A673 (cell line): ENCODE measurements at regions not wholly inside any gene's neighbourhood (a gene's known extent, or its start where the extent isn't known, plus 50 kb on each side); places are given as distances from the start of the nearest gene placed in this dataset.

Experiments
- BruUV-seq: library from RNA; stranded (reverse); fragments of 400-500 nt; replicated peaks from 2 replicates; lab custom pipeline; 2021; lab: Mats Ljungman, UMichigan
- CTCF ChIA-PET: fragments of 300-600 bp; sonication (Branson Sonifier 250); formaldehyde crosslinking; loops from one replicate; lab custom pipeline; 2022; ENCODE audit warnings: antibody characterized with exemption; lab: Charles Lee
- POLR2A ChIA-PET: fragments of 300-600 bp; sonication (Branson Sonifier 250); formaldehyde crosslinking; loops from one replicate; lab custom pipeline; 2022; ENCODE audit warnings: antibody characterized with exemption; ENCODE audit not compliant: low non-redundant PET; lab: Charles Lee
- DNase-seq: peaks from one replicate; pipeline ENCODE4 v3.0.0-alpha.2; 2015; ENCODE audit warnings: low spot score
- H3K27ac ChIP-seq: fragments of 200-600 bp; sonication (generic); 2 replicates; pipeline ENCODE4 v1.5.1; 2016; ENCODE audit warnings: mixed run types, low read depth, mild to moderate bottlenecking, mixed read lengths, antibody characterized with exemption, low read length; ENCODE audit not compliant: poor library complexity, severe bottlenecking
- H3K27me3 ChIP-seq: fragments of 200-600 bp; sonication (generic); replicated peaks from 2 replicates; pipeline ENCODE4 v1.6.1; 2017; ENCODE audit warnings: mixed run types, low read depth, mild to moderate bottlenecking, mixed read lengths, antibody characterized with exemption, low read length; ENCODE audit not compliant: insufficient read depth, poor library complexity
- H3K36me3 ChIP-seq: fragments of 200-600 bp; sonication (generic); 2 replicates; pipeline ENCODE4 v1.6.1; 2016; ENCODE audit warnings: mixed run types, mild to moderate bottlenecking, mixed read lengths, antibody characterized with exemption, low read length; ENCODE audit not compliant: insufficient read depth, poor library complexity, severe bottlenecking
- H3K4me1 ChIP-seq: fragments of 200-600 bp; sonication (generic); 2 replicates; pipeline ENCODE4 v1.6.1; 2017; ENCODE audit warnings: mixed run types, mild to moderate bottlenecking, mixed read lengths, antibody characterized with exemption, low read length; ENCODE audit not compliant: insufficient read depth, poor library complexity, severe bottlenecking
- H3K4me3 ChIP-seq: fragments of 200-600 bp; sonication (generic); 2 replicates; pipeline ENCODE4 v1.5.1; 2016; ENCODE audit warnings: low read depth, mixed run types, mild to moderate bottlenecking, mixed read lengths, low read length; ENCODE audit not compliant: poor library complexity, severe bottlenecking
- H3K9me3 ChIP-seq: fragments of 200-600 bp; sonication (generic); 2 replicates; pipeline ENCODE4 v1.6.1; 2016; ENCODE audit warnings: mixed run types, low read depth, mild to moderate bottlenecking, mixed read lengths, antibody characterized with exemption, low read length; ENCODE audit not compliant: poor library complexity, severe bottlenecking
- EZH2 ChIP-seq: fragments of 200-600 bp; sonication (generic); IDR thresholded peaks from 2 replicates; pipeline ENCODE4 v1.6.1; 2017; ENCODE audit warnings: borderline replicate concordance, low read depth, mild to moderate bottlenecking, mixed read lengths, antibody characterized with exemption, low read length; ENCODE audit not compliant: poor library complexity, severe bottlenecking
- intact Hi-C: fragments of 100-400 bp; cut with micrococcal nuclease; formaldehyde crosslinking; loops from one replicate; pipeline ENCODE4 v1.10.0; 2022; ENCODE audit not compliant: unreplicated experiment
- TF ChIP-seq, protein P1 (sequence below): fragments of 300-800, 200-600 bp; sonication (generic); conservative IDR thresholded peaks from 2 replicates; pipeline ENCODE4 v1.5.1; 2017; ENCODE audit warnings: low read depth, mild to moderate bottlenecking, antibody characterized with exemption, low read length, moderate library complexity, mixed read lengths

- Histone ChIP-seq H3K4me1 (no peaks in the 10 kb centered on the region), H3K27me3 (no peaks in the 10 kb centered on the region), H3K4me3 (no peak overlapping the region), H3K9me3 (no peaks in the 10 kb centered on the region), H3K27ac (no peak overlapping the region), H3K36me3 (no peaks in the 10 kb centered on the region)
- DNase-seq = no peak
- intact Hi-C loops = no loop called here
- ChIA-PET CTCF (no interaction called here), POLR2A (no interaction called here)
- BruUV-seq = no TSS peak
- no peak for TF ChIP-seq EZH2
- TF ChIP-seq, protein P1, sequence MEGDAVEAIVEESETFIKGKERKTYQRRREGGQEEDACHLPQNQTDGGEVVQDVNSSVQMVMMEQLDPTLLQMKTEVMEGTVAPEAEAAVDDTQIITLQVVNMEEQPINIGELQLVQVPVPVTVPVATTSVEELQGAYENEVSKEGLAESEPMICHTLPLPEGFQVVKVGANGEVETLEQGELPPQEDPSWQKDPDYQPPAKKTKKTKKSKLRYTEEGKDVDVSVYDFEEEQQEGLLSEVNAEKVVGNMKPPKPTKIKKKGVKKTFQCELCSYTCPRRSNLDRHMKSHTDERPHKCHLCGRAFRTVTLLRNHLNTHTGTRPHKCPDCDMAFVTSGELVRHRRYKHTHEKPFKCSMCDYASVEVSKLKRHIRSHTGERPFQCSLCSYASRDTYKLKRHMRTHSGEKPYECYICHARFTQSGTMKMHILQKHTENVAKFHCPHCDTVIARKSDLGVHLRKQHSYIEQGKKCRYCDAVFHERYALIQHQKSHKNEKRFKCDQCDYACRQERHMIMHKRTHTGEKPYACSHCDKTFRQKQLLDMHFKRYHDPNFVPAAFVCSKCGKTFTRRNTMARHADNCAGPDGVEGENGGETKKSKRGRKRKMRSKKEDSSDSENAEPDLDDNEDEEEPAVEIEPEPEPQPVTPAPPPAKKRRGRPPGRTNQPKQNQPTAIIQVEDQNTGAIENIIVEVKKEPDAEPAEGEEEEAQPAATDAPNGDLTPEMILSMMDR = no peak
Measured at GRCh38 chr20:24834310-24834709, 114.8 kb upstream of the CST7 start.

- BruUV-seq = no TSS peak
- CTCF ChIA-PET = no interaction called here
Measured at GRCh38 chr20:24835195-24835594, 113.9 kb upstream of the CST7 start.

DNA sequence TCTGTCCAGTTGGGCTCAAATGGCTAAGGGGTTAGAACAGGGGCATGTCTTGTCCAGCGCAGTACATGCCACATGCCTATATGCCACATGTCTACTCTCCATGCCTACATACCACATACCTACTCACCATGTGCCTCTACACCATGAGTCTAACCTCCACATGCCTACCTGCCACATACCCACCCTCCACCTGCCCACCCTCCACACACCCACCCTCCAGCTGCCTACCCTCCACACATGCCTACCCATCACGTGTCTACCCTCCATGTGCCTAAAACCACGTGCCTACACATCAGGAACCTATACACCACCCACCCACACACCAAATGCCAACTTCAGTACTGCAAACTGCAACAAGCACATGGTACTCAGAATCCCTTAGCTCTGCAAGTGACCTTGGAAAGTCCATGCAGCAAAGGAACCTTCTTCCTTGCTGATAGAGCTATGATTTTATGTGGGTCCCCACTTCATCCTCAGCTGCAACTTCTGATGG, 113.0 kb upstream of the CST7 start:
- no peak for DNase-seq
- H3K27me3 ChIP-seq = no peaks in the 10 kb centered on the region
- ChIA-PET POLR2A (no interaction called here), CTCF (no interaction called here)
- no peaks in the 10 kb centered on the region for H3K9me3 ChIP-seq
- no peaks in the 10 kb centered on the region for H3K4me1 ChIP-seq
- no TSS peak for BruUV-seq
- no peak overlapping the region for H3K4me3 ChIP-seq
- no peak for TF ChIP-seq EZH2
- TF ChIP-seq, protein P1 = no peak
- no peaks in the 10 kb centered on the region for H3K36me3 ChIP-seq
- intact Hi-C loops = no loop called here
- no peak overlapping the region for H3K27ac ChIP-seq

More at GRCh38 chr20:24835195-24835594, 113.9 kb upstream of the CST7 start:
- Histone ChIP-seq H3K36me3 (no peaks in the 10 kb centered on the region), H3K27ac (no peak overlapping the region), H3K27me3 (no peaks in the 10 kb centered on the region), H3K4me1 (no peaks in the 10 kb centered on the region), H3K9me3 (no peaks in the 10 kb centered on the region), H3K4me3 (no peak overlapping the region)
- intact Hi-C loops = no loop called here
- TF ChIP-seq, protein P1 = no peak
- no peak for TF ChIP-seq EZH2
- POLR2A ChIA-PET = no interaction called here
- DNase-seq = no peak
